ENCODE measurements at regions not wholly inside any gene's neighbourhood (a gene's known extent, or its start where the extent isn't known, plus 50 kb on each side); places are given as distances from the start of the nearest gene placed in this dataset.

DNA sequence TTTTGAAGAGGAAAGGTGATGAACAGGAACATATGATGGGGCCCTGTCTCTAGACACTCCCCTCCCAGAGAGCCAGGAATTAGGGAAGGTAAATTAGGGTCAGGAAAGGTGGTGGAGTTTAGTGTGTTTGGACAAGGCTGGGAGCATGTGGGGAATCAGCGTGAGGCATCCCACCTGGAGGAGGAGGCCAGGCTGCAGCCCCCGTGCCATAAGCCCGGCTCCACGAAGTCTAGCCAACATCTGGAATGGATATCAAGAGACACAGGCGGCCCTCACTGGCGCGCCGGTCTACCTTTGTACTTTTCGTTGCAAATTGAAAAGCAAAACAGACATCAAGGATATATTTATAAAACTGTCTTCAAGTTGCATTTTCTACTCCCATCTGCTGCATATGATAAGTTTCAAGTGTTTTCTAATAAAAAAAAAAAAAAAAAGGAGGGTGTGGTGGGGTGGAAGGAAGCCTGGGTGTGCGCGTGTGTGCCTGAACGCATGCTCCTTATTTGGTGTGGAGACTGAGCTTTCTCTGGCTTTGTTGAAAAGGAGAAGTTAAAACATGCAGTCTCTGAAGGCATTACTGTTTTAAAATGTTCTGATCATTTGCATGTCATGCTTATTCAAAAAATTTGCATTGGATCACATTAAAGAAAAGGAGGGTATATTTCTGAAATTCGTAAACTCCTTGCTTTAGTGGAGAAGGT, 546.7 kb upstream of the ID2 start:
- Histone ChIP-seq H3K27me3 (ENCODE audit: control insufficient read depth, low read length) (no peaks in the 10 kb centered on the region), H3K4me2 (ENCODE audit: low read length) (no peak overlapping the region), H3K27ac (ENCODE audit: low read depth, low read length) (no peak overlapping the region), H4K20me1 (ENCODE audit: control insufficient read depth, insufficient read depth, low read depth, low read length) (no peaks in the 10 kb centered on the region), H3K9me3 (ENCODE audit: control insufficient read depth, insufficient read depth, low read length) (no peaks in the 10 kb centered on the region), H3K9me2 (replicated peaks; ENCODE audit: control insufficient read depth, low read length) (no peaks in the 10 kb centered on the region), H3F3A (ENCODE audit: control insufficient read depth, insufficient read depth) (no peaks in the 10 kb centered on the region), H3K4me3 (ENCODE audit: low read length) (no peak overlapping the region), H3K79me2 (ENCODE audit: control insufficient read depth, low read length) (no peaks in the 10 kb centered on the region), H3K36me3 (ENCODE audit: control insufficient read depth, low read length) (no peaks in the 10 kb centered on the region), H3K4me1 (ENCODE audit: control insufficient read depth, low read length) (peaks cover 7% of the 10 kb centered on the region; the same call in 1 of the 2 replicates)
- TF ChIP-seq, protein P1, sequence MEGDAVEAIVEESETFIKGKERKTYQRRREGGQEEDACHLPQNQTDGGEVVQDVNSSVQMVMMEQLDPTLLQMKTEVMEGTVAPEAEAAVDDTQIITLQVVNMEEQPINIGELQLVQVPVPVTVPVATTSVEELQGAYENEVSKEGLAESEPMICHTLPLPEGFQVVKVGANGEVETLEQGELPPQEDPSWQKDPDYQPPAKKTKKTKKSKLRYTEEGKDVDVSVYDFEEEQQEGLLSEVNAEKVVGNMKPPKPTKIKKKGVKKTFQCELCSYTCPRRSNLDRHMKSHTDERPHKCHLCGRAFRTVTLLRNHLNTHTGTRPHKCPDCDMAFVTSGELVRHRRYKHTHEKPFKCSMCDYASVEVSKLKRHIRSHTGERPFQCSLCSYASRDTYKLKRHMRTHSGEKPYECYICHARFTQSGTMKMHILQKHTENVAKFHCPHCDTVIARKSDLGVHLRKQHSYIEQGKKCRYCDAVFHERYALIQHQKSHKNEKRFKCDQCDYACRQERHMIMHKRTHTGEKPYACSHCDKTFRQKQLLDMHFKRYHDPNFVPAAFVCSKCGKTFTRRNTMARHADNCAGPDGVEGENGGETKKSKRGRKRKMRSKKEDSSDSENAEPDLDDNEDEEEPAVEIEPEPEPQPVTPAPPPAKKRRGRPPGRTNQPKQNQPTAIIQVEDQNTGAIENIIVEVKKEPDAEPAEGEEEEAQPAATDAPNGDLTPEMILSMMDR (IDR thresholded peaks at IDR 0.05; ENCODE audit: low read depth, low read length, poor library complexity, severe bottlenecking), result no peak
- TF ChIP-seq EZH2phosphoT487 (IDR thresholded peaks at IDR 0.05; ENCODE audit: borderline replicate concordance, low read length), result no peak

DNA sequence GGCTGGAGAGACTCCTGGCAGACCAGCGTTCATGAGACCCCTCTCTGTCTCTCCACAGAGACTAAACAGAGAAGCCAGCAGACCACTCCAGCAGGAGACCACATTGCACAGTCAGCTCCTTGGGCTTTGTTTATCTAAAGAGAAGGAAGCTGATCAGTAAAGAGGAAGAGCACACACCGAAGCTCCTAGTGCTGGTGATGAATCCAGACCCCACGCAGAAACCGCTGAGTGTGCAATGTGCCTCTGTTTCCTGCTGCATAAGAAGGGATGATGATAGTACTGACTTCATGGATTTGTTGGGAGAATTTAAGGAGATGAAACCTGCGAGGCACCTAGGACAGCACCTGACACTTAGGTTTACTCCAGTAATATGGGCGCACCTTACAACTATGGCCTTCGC, 544.1 kb upstream of the ID2 start:
- Histone ChIP-seq H4K20me1 (ENCODE audit: control insufficient read depth, insufficient read depth, low read depth, low read length) (no peaks in the 10 kb centered on the region), H3K79me2 (ENCODE audit: control insufficient read depth, low read length) (no peaks in the 10 kb centered on the region), H3F3A (ENCODE audit: control insufficient read depth, insufficient read depth) (no peaks in the 10 kb centered on the region), H3K4me1 (ENCODE audit: control insufficient read depth, low read length) (peaks cover 7% of the 10 kb centered on the region; the same call in 1 of the 2 replicates), H3K9me2 (replicated peaks; ENCODE audit: control insufficient read depth, low read length) (no peaks in the 10 kb centered on the region), H3K27me3 (ENCODE audit: control insufficient read depth, low read length) (no peaks in the 10 kb centered on the region), H3K4me2 (ENCODE audit: low read length) (no peak overlapping the region), H3K27ac (ENCODE audit: low read depth, low read length) (no peak overlapping the region), H3K9me3 (ENCODE audit: control insufficient read depth, insufficient read depth, low read length) (no peaks in the 10 kb centered on the region), H3K36me3 (ENCODE audit: control insufficient read depth, low read length) (no peaks in the 10 kb centered on the region), H3K4me3 (ENCODE audit: low read length) (no peak overlapping the region)
- TF ChIP-seq, protein P1 (IDR thresholded peaks at IDR 0.05; ENCODE audit: low read depth, low read length, poor library complexity, severe bottlenecking), result no peak
- TF ChIP-seq EZH2phosphoT487 (IDR thresholded peaks at IDR 0.05; ENCODE audit: borderline replicate concordance, low read length), result no peak

DNA sequence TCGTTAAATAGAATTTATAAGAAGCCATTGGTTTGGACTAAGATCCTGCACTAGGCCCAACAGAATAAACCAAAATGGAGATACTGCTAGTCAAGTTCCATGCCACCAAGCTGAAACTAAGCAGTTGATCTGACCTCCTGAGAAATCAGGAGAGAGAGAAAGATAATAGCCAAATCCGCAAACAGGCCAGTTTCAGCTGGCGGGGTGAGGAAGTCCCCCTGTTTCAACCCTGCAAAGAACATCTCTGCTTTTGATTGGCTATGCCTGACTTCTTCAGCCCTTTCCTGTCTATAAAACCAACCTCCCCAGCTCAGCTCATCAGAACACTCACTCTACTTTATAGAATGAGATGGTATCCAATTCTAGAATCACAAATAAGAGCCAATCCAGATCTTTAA, 543.3 kb upstream of the ID2 start:
- H3K9me3 ChIP-seq (ENCODE audit: control insufficient read depth, insufficient read depth, low read length), result no peaks in the 10 kb centered on the region
- H3K27ac ChIP-seq (ENCODE audit: low read depth, low read length), result no peak overlapping the region

More for the DNA sequence above, 543.3 kb upstream of the ID2 start:
- H3K4me2 ChIP-seq (ENCODE audit: low read length), result no peak overlapping the region
- H3F3A ChIP-seq (ENCODE audit: control insufficient read depth, insufficient read depth), result no peaks in the 10 kb centered on the region
- H3K9me2 ChIP-seq (replicated peaks; ENCODE audit: control insufficient read depth, low read length), result no peaks in the 10 kb centered on the region
- H3K27me3 ChIP-seq (ENCODE audit: control insufficient read depth, low read length), result no peaks in the 10 kb centered on the region
- H3K4me3 ChIP-seq (ENCODE audit: low read length), result no peak overlapping the region
- H3K36me3 ChIP-seq (ENCODE audit: control insufficient read depth, low read length), result no peaks in the 10 kb centered on the region
- H3K79me2 ChIP-seq (ENCODE audit: control insufficient read depth, low read length), result no peaks in the 10 kb centered on the region
- no peaks in the 10 kb centered on the region for H4K20me1 ChIP-seq (ENCODE audit: control insufficient read depth, insufficient read depth, low read depth, low read length)
- TF ChIP-seq EZH2phosphoT487 (IDR thresholded peaks at IDR 0.05; ENCODE audit: borderline replicate concordance, low read length), result no peak
- TF ChIP-seq, protein P1 (IDR thresholded peaks at IDR 0.05; ENCODE audit: low read depth, low read length, poor library complexity, severe bottlenecking), result no peak
- peaks cover 7% of the 10 kb centered on the region; the same call in 1 of the 2 replicates for H3K4me1 ChIP-seq (ENCODE audit: control insufficient read depth, low read length)

All from DOHH2 (cell line).